SJSA1 (cell line): ENCODE measurements at regions not wholly inside any gene's neighbourhood (a gene's known extent, or its start where the extent isn't known, plus 50 kb on each side); places are given as distances from the start of the nearest gene placed in this dataset.
"Not testable (repeated sequence)": the region's sequence is repeated elsewhere in the genome, so short reads cannot be mapped to it uniquely, and the experiment has no call there.

Source experiments
- DNase-seq, 2 experiments: peaks; one replicate each; pipeline ENCODE4 v3.0.0-alpha.2; 2015 to 2020; ENCODE audit warnings: low spot score in 2 of 2, low read depth in 1 of 2
- H3K27ac ChIP-seq: fragments of 250-450 bp; sonication (Bioruptor Pico); 2 replicates; pipeline ENCODE4 v1.5.1; 2020; ENCODE audit warnings: mild to moderate bottlenecking, moderate library complexity
- H3K27me3 ChIP-seq: fragments of 250-450 bp; sonication (Bioruptor Pico); replicated peaks from 2 replicates; pipeline ENCODE4 v1.5.1; 2020; ENCODE audit warnings: mild to moderate bottlenecking, moderate library complexity
- H3K36me3 ChIP-seq: fragments of 250-450 bp; sonication (Bioruptor Pico); 2 replicates; pipeline ENCODE4 v1.5.1; 2020; ENCODE audit warnings: mild to moderate bottlenecking
- H3K4me1 ChIP-seq: fragments of 250-450 bp; sonication (Bioruptor Pico); replicated peaks from 2 replicates; pipeline ENCODE4 v1.6.1; 2021; ENCODE audit warnings: mild to moderate bottlenecking
- H3K4me3 ChIP-seq: fragments of 250-450 bp; sonication (Bioruptor Pico); 2 replicates; pipeline ENCODE4 v1.5.1; 2020; ENCODE audit warnings: mild to moderate bottlenecking
- H3K9me3 ChIP-seq: fragments of 250-450 bp; sonication (Bioruptor Pico); replicated peaks from 2 replicates; pipeline ENCODE4 v1.5.1; 2020; ENCODE audit warnings: mild to moderate bottlenecking

GRCh38 chr6:11855743-11856142, 77.1 kb upstream of the ADTRP start:
- H3K36me3 ChIP-seq = no peaks in the 10 kb centered on the region
- no peaks in the 10 kb centered on the region for H3K27me3 ChIP-seq
- no peak overlapping the region for H3K4me3 ChIP-seq
- no peak overlapping the region for H3K27ac ChIP-seq
- no peak for DNase-seq
- H3K4me1 ChIP-seq = peaks cover 20% of the 10 kb centered on the region
- no peaks in the 10 kb centered on the region for H3K9me3 ChIP-seq

DNA sequence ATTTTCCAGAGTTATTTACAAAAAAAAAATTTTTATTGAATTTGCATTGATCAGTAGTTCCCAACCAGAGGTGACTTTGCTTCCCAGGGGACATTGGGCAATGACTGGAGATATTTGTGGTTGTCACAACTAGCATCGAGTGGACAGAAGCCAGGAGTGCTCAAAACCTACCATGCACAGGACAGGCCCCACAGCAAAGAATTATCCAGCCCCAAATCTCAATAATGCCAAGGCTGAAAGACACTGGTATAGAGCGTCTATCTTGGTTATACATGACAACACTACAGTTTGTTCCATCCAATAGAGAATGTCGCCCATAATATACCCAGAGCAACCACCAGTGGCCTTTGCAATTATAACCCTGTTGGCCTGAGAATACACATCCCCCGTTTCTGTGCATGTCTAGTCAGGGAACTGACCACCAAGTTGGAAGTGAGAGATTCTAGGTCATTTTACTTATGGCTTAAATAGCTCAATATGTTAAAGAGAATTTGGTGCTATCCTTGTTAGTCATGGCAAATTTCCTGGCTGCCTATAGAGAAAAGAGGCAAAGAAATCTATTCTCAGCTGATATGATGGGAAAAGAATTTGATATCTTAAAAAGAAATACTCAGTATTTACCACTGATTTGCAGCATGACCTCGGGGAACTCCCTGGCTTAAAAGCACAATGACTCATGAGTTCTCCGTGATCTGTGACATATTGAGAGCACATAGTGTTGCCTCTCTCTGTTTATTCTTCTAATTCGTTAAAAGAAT, 76.0 kb upstream of the ADTRP start:
- H3K9me3 ChIP-seq = no peaks in the 10 kb centered on the region
- no peak overlapping the region for H3K4me3 ChIP-seq
- peaks cover 20% of the 10 kb centered on the region for H3K4me1 ChIP-seq
- peak overlapping the region; percentile 3; the same call in 1 of the 2 replicates for H3K27ac ChIP-seq
- peak in 1 of 2 experiments; percentile 49 for DNase-seq
- no peaks in the 10 kb centered on the region for H3K36me3 ChIP-seq
- H3K27me3 ChIP-seq = no peaks in the 10 kb centered on the region

- no peaks in the 10 kb centered on the region for H3K27me3 ChIP-seq
- peak in 1 of 2 experiments; percentile 23 for DNase-seq
- no peaks in the 10 kb centered on the region for H3K36me3 ChIP-seq
- peaks cover 27% of the 10 kb centered on the region for H3K4me1 ChIP-seq
- peak overlapping the region; percentile 3; the same call in 1 of the 2 replicates for H3K27ac ChIP-seq
- no peak overlapping the region for H3K4me3 ChIP-seq
- H3K9me3 ChIP-seq = no peaks in the 10 kb centered on the region
These were observed 75.2 kb upstream of the ADTRP start for GRCh38 chr6:11853678-11854407.

DNA sequence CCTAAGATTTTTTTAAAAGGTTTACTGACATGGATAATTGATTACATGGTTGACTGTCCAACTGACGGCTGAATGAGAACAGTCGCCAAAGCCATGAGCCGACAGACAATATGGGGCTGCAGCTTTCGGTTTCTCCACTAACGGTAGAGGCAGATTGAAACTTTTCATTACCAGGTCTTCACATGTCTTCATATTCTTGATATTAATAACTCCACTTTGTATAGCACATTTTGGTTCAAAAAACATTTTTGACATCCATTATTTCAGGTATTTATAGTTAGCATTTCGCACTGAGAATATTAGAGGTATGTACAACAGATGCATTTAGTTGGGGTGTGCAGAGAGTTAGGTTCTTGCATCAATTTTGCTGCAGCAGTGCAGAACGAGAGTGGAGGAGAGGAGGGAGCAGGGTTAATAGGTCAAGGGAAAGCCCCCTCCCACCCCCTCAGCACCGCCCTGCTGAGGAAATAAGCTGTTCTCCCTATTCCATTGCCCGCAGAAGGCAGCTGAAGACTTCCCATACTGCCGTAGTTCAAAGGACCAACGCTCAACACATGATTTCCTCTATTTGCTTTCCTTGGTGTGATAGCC, 73.6 kb upstream of the ADTRP start:
- Histone ChIP-seq H3K36me3 (no peaks in the 10 kb centered on the region), H3K27ac (no peak overlapping the region), H3K4me1 (peaks cover 27% of the 10 kb centered on the region), H3K27me3 (no peaks in the 10 kb centered on the region), H3K4me3 (no peak overlapping the region), H3K9me3 (no peaks in the 10 kb centered on the region)
- no peak for DNase-seq

GRCh38 chr6:11851387-11851786, 72.8 kb upstream of the ADTRP start:
- Histone ChIP-seq H3K27ac (no peak overlapping the region), H3K4me1 (peaks cover 27% of the 10 kb centered on the region), H3K9me3 (no peaks in the 10 kb centered on the region), H3K27me3 (no peaks in the 10 kb centered on the region), H3K4me3 (no peak overlapping the region), H3K36me3 (no peaks in the 10 kb centered on the region)
- DNase-seq = peak in 1 of 2 experiments; percentile 23

GRCh38 chr6:11848852-11849731, 70.5 kb upstream of the ADTRP start:
- Histone ChIP-seq H3K4me1 (peaks cover 15% of the 10 kb centered on the region), H3K9me3 (no peaks in the 10 kb centered on the region), H3K27me3 (no peaks in the 10 kb centered on the region), H3K36me3 (no peaks in the 10 kb centered on the region), H3K27ac (no peak overlapping the region), H3K4me3 (no peak overlapping the region)
- DNase-seq = peak in 1 of 2 experiments; percentile 25

- Histone ChIP-seq H3K36me3 (no peaks in the 10 kb centered on the region), H3K27ac (no peak overlapping the region), H3K27me3 (no peaks in the 10 kb centered on the region), H3K9me3 (no peaks in the 10 kb centered on the region), H3K4me1 (peaks cover 10% of the 10 kb centered on the region), H3K4me3 (no peak overlapping the region)
- DNase-seq = no peak
These were observed 69.7 kb upstream of the ADTRP start for GRCh38 chr6:11848346-11848651.

DNA sequence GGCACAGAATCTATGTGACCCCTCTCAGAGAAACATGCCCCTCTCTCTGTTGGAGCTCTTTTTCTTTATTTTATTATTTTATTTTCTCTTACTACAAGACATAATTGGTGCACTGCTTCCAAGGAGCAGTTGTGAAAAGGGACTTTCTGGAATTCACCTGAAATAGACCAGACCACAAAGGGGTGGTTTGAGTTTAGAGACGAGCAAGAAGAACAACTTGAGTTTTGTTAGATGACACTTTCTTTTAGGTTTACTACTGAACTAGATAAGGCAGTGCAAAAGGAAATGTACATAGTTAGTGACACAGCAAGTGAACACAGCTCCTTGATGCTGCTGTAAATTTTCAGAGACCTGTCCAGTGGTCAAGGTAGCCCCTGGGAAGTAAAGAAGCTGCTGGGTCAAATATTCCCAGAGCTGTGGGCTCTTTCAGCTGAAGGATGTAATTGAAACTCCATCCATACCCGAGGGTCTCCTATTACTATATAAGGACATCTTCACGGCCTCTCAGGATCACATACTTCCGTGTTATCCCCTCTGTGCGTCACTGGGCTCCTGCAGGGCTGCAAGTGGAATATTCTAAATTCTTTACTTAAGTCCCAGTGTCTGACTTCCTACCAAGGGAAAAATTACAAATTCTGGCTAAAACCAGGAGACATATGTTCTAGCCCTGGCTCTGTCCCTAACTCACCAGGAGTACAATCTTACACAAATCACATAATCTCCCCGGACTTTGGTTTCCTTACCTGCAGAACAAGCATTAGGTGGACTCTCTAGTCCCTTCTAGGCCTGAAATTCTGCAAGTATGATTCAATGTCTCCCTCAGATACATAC, 69.1 kb upstream of the ADTRP start:
- Histone ChIP-seq H3K4me1 (peaks cover 10% of the 10 kb centered on the region), H3K27ac (no peak overlapping the region), H3K36me3 (no peaks in the 10 kb centered on the region), H3K9me3 (no peaks in the 10 kb centered on the region), H3K27me3 (no peaks in the 10 kb centered on the region), H3K4me3 (no peak overlapping the region)
- no peak for DNase-seq

- H3K27me3 ChIP-seq, H3K9me3 ChIP-seq, H3K4me3 ChIP-seq, H3K27ac ChIP-seq, DNase-seq, H3K36me3 ChIP-seq: not testable (repeated sequence)
- H3K4me1 ChIP-seq = peaks cover 10% of the 10 kb centered on the region
These were observed 68.5 kb upstream of the ADTRP start for GRCh38 chr6:11847068-11847467.

- Histone ChIP-seq H3K4me1 (peaks cover 7% of the 10 kb centered on the region), H3K4me3 (no peak overlapping the region), H3K9me3 (no peaks in the 10 kb centered on the region), H3K27ac (no peak overlapping the region), H3K36me3 (no peaks in the 10 kb centered on the region), H3K27me3 (no peaks in the 10 kb centered on the region)
- no peak for DNase-seq
These were observed 67.3 kb upstream of the ADTRP start for GRCh38 chr6:11845664-11846577.

DNA sequence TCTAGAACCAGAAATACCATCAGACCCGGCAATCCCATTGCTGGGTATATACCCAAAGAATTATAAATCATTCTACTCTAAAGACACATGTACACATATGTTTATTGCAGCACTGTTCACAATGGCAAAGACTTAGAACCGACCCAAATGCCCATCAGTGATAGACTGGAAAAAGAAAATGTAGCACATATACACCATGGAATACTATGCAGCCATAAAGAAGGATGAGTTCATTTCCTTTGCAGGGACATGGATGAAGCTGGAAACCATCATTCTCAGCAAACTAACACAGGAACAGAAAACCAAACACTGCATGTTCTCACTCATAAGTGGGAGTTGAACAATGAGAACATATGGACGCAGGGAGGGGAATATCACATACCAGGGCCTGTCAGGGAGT, 64.2 kb upstream of the ADTRP start:
- not testable (repeated sequence) for H3K4me3 ChIP-seq, H3K4me1 ChIP-seq, H3K9me3 ChIP-seq, H3K27ac ChIP-seq, H3K36me3 ChIP-seq, DNase-seq, H3K27me3 ChIP-seq

DNA sequence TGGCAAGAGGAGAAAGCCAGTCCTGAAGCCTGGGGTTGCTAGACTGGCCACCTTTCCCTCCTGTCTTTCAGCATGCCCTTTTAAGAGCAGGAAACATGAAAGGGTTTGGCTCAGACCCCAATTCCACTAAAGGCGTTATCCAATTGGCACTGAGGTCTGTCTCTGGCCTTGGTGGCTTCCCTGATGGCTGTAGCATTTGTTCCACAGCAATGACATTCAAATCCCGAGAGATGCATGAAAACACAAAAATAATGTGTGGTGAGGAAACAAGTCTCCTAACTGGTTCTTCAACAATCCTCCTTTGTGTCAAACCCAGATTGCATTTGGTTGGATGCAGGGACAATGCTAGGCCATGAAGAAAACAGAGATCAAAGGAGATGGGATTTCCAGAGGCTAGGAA, 56.5 kb upstream of the ADTRP start:
- H3K27ac ChIP-seq = no peak overlapping the region
- DNase-seq = no peak
- no peaks in the 10 kb centered on the region for H3K27me3 ChIP-seq
- H3K4me3 ChIP-seq = no peak overlapping the region
- no peaks in the 10 kb centered on the region for H3K9me3 ChIP-seq
- no peaks in the 10 kb centered on the region for H3K4me1 ChIP-seq
- no peaks in the 10 kb centered on the region for H3K36me3 ChIP-seq
